SK-N-SH treated with all-trans-retinoic acid at 6 μM for 48 hours (cell line): ENCODE measurements at regions not wholly inside any gene's neighbourhood (a gene's known extent, or its start where the extent isn't known, plus 50 kb on each side); places are given as distances from the start of the nearest gene placed in this dataset.

ENCODE experiments used
- ATAC-seq: fragments of 200-7000 bp; cut with Tn5 transposase; 3 replicates; pipeline ENCODE4 v1.9.1; 2020; ENCODE audit warnings: mild to moderate bottlenecking, moderate library complexity
- ARNTL ChIP-seq: fragments of 450-650 bp; formaldehyde crosslinking; IDR thresholded peaks from 2 replicates; pipeline ENCODE4 v1.5.0; 2020; ENCODE audit warnings: low read depth, mild to moderate bottlenecking, moderate library complexity, borderline replicate concordance
- BACH2 ChIP-seq: fragments of 250-450 bp; sonication (Bioruptor Pico); IDR thresholded peaks from 2 replicates; pipeline ENCODE4 v1.9.0; 2021; ENCODE audit warnings: mild to moderate bottlenecking, borderline replicate concordance
- CSDC2 ChIP-seq: fragments of 250-450 bp; sonication (Bioruptor Pico); IDR thresholded peaks from 2 replicates; pipeline ENCODE4 v1.5.0; 2020; ENCODE audit warnings: mild to moderate bottlenecking, moderate library complexity
- CSRNP3 ChIP-seq: fragments of 250-450 bp; sonication (Bioruptor Pico); IDR thresholded peaks from 2 replicates; pipeline ENCODE4 v1.5.1; 2021; ENCODE audit warnings: mild to moderate bottlenecking, moderate library complexity
- ESRRG ChIP-seq: fragments of 250-450 bp; sonication (Bioruptor Pico); IDR thresholded peaks from 2 replicates; pipeline ENCODE4 v1.6.1; 2021; ENCODE audit warnings: mild to moderate bottlenecking
- ISL1 ChIP-seq: fragments of 250-450 bp; sonication (Bioruptor Pico); IDR thresholded peaks from 2 replicates; pipeline ENCODE4 v2.1.2; 2022; ENCODE audit warnings: mild to moderate bottlenecking, moderate library complexity
- OSR1 ChIP-seq: fragments of 250-450 bp; sonication (Bioruptor Pico); IDR thresholded peaks from 2 replicates; pipeline ENCODE4 v1.8.0; 2022; ENCODE audit warnings: moderate library complexity, mild to moderate bottlenecking, inconsistent platforms
- PPARA ChIP-seq: fragments of 250-450 bp; sonication (Bioruptor Pico); IDR thresholded peaks from 2 replicates; pipeline ENCODE4 v1.5.0; 2020; ENCODE audit warnings: mild to moderate bottlenecking, borderline replicate concordance
- RARB ChIP-seq: fragments of 250-450 bp; sonication (Bioruptor Pico); IDR thresholded peaks from 2 replicates; pipeline ENCODE4 v1.8.0; 2021; ENCODE audit warnings: mild to moderate bottlenecking, moderate library complexity
- SNAI2 ChIP-seq: fragments of 250-450 bp; sonication (Bioruptor Pico); IDR thresholded peaks from 2 replicates; pipeline ENCODE4 v1.5.0; 2020; ENCODE audit warnings: mild to moderate bottlenecking, moderate library complexity
- TCF4 ChIP-seq: fragments of 250-450 bp; sonication (Bioruptor Pico); IDR thresholded peaks from 2 replicates; pipeline ENCODE4 v1.8.0; 2021; ENCODE audit warnings: mild to moderate bottlenecking, moderate library complexity, borderline replicate concordance
- TOX ChIP-seq: fragments of 250-450 bp; sonication (Bioruptor Pico); IDR thresholded peaks from 2 replicates; pipeline ENCODE4 v1.8.0; 2021; ENCODE audit warnings: mild to moderate bottlenecking, moderate library complexity, borderline replicate concordance
- TSHZ2 ChIP-seq: fragments of 250-450 bp; sonication (Bioruptor Pico); IDR thresholded peaks from 2 replicates; pipeline ENCODE4 v1.5.0; 2020; ENCODE audit warnings: mild to moderate bottlenecking, moderate library complexity
- ZFP3 ChIP-seq: fragments of 250-450 bp; sonication (Bioruptor Pico); IDR thresholded peaks from 2 replicates; pipeline ENCODE4 v1.5.0; 2020; ENCODE audit warnings: mild to moderate bottlenecking, moderate library complexity
- ZFP30 ChIP-seq: fragments of 450-650 bp; formaldehyde crosslinking; IDR thresholded peaks from 2 replicates; pipeline ENCODE4 v1.5.0; 2022; ENCODE audit warnings: mild to moderate bottlenecking, moderate library complexity
- ZNF565 ChIP-seq: fragments of 450-650 bp; formaldehyde crosslinking; conservative IDR thresholded peaks from 2 replicates; pipeline ENCODE4 v1.5.0; 2020; ENCODE audit warnings: low read depth, mild to moderate bottlenecking, moderate library complexity
- ZNF70 ChIP-seq: fragments of 450-650 bp; formaldehyde crosslinking; IDR thresholded peaks from 2 replicates; pipeline ENCODE4 v1.5.0; 2020; ENCODE audit warnings: mild to moderate bottlenecking, moderate library complexity
- TF ChIP-seq, protein P1 (sequence below): fragments of 250-450 bp; sonication (Bioruptor Pico); IDR thresholded peaks from 2 replicates; pipeline ENCODE4 v1.8.0; 2021; ENCODE audit warnings: low read depth, mild to moderate bottlenecking, moderate library complexity, borderline replicate concordance
- TF ChIP-seq, protein P2 (sequence below): fragments of 250-450 bp; sonication (Bioruptor Pico); IDR thresholded peaks from 2 replicates; pipeline ENCODE4 v1.8.0; 2020; ENCODE audit warnings: mild to moderate bottlenecking, moderate library complexity, borderline replicate concordance

DNA sequence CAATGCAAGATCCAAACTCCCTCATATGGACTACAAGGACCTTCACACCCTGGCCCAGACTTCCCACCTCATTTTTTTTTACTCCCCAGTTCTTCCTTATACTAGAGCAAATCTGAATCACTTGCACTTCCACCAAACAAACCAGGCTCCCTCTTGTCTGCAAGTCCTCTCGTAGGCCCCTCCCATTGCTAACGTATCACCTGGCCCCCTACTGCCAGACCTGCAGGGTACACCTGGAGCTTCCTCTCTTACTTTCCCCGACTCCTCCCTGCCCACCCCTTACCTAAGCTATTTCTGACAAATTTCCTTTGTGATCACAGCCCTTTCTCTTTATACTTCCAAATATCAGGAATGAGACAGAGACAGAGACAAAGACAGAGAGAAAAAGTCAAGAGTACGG is 463.9 kb downstream of the GALC start (continued):
- TF ChIP-seq CSRNP3 (no peak), CSDC2 (CRISPR knock-in tag) (no peak), TCF4 (CRISPR knock-in tag) (no peak), PPARA (CRISPR knock-in tag) (no peak), ZFP3 (CRISPR knock-in tag) (no peak), BACH2 (no peak), ISL1 (CRISPR knock-in tag) (no peak)
- TF ChIP-seq, protein P1, sequence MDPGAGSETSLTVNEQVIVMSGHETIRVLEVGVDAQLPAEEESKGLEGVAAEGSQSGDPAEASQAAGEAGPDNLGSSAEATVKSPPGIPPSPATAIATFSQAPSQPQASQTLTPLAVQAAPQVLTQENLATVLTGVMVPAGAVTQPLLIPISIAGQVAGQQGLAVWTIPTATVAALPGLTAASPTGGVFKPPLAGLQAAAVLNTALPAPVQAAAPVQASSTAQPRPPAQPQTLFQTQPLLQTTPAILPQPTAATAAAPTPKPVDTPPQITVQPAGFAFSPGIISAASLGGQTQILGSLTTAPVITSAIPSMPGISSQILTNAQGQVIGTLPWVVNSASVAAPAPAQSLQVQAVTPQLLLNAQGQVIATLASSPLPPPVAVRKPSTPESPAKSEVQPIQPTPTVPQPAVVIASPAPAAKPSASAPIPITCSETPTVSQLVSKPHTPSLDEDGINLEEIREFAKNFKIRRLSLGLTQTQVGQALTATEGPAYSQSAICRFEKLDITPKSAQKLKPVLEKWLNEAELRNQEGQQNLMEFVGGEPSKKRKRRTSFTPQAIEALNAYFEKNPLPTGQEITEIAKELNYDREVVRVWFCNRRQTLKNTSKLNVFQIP (CRISPR knock-in tag): no peak

GRCh38 chr14:87526731-87527130 is 466.3 kb downstream of the GALC start:
- ATAC-seq: no peak
- TF ChIP-seq ZNF70 (CRISPR knock-in tag) (no peak), RARB (no peak), PPARA (CRISPR knock-in tag) (no peak), OSR1 (CRISPR knock-in tag) (no peak), CSRNP3 (no peak), ESRRG (CRISPR knock-in tag) (no peak), TCF4 (CRISPR knock-in tag) (no peak), BACH2 (no peak), TOX (CRISPR knock-in tag) (no peak), ARNTL (CRISPR knock-in tag) (no peak), CSDC2 (CRISPR knock-in tag) (no peak)

DNA sequence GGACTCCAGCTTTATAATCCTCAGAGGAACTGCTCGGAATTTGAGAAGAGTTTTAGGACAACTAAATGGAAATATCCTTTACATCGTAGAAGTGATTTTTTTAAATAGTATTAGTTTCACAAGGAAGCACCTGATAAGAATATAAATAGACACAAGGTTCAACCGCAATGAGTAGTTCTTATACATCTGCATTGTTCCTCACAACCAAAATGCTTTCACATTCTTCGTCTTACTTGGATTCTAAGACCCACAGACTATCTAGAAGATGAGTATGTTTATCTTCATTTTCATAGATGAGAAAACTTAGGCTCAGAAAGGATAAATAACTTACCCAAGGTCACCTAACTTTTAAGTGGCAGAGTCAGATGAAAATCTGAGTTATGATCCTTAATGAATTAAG is 469.0 kb downstream of the GALC start:
- TF ChIP-seq ESRRG (CRISPR knock-in tag) (no peak), ZNF565 (no peak)
- no peak for ATAC-seq

DNA sequence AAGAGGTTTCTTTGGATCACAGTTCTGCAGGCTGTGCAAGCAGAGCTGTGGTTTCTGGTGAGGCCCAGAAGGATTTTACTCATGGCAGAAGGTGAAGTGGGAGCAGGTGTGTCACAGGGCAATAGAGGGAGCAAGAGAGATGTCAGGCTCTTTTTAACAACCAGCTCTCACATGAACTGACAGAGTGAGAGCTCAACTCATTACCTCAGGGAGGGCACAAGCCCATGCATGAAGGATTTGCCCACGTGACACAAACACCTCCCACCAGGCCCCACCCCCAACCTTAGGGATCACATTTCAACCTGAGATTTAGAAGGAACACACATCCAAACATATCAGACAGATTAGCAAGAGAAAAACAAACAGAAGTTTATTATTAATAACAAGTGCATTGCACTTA is 470.4 kb downstream of the GALC start:
- no peak for ATAC-seq
- TF ChIP-seq SNAI2 (CRISPR knock-in tag): no peak
- no peak for TF ChIP-seq ARNTL (CRISPR knock-in tag)
- TF ChIP-seq ZFP30 (CRISPR knock-in tag): no peak
- TF ChIP-seq TSHZ2: no peak
- TF ChIP-seq TCF4 (CRISPR knock-in tag): no peak

GRCh38 chr14:87508333-87508732 is 484.6 kb downstream of the GALC start:
- TF ChIP-seq TOX (CRISPR knock-in tag): no peak
- TF ChIP-seq RARB: no peak
- TF ChIP-seq, protein P2, sequence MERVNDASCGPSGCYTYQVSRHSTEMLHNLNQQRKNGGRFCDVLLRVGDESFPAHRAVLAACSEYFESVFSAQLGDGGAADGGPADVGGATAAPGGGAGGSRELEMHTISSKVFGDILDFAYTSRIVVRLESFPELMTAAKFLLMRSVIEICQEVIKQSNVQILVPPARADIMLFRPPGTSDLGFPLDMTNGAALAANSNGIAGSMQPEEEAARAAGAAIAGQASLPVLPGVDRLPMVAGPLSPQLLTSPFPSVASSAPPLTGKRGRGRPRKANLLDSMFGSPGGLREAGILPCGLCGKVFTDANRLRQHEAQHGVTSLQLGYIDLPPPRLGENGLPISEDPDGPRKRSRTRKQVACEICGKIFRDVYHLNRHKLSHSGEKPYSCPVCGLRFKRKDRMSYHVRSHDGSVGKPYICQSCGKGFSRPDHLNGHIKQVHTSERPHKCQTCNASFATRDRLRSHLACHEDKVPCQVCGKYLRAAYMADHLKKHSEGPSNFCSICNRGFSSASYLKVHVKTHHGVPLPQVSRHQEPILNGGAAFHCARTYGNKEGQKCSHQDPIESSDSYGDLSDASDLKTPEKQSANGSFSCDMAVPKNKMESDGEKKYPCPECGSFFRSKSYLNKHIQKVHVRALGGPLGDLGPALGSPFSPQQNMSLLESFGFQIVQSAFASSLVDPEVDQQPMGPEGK (CRISPR knock-in tag): no peak
- TF ChIP-seq CSRNP3: no peak
- TF ChIP-seq, all 23 proteins: peak for 0
- ATAC-seq: no peak
